Heart left ventricle (tissue), 16 donors: ENCODE measurements at regions not wholly inside any gene's neighbourhood (a gene's known extent, or its start where the extent isn't known, plus 50 kb on each side); places are given as distances from the start of the nearest gene placed in this dataset.

ENCODE experiments used
- ATAC-seq, 4 donors: fragments of 200-7000 bp; cut with Tn5 transposase; one replicate each; pipeline ENCODE4 v1.9.1; 2020 to 2022; ENCODE audit warnings: moderate library complexity in 4 of 4, mild to moderate bottlenecking in 3 of 4, moderate number of reproducible peaks in 1 of 4
- DNase-seq, 5 donors: peaks; one replicate each; pipeline ENCODE4 v3.0.0-alpha.2; 2020
- H3K27ac ChIP-seq, 12 donors: fragments of 200-600 bp; sonication (generic) in 4 of 12; one replicate each; pipeline versions ENCODE4 v1.5.0 to v1.8.0; 2016 to 2022; ENCODE audit warnings: mild to moderate bottlenecking in 2 of 12
- H3K27me3 ChIP-seq, 9 donors: fragments of 200-600 bp; sonication (generic) in 2 of 9; one replicate each; pipeline versions ENCODE4 v1.5.1 to v1.8.0; 2016 to 2022; ENCODE audit warnings: mild to moderate bottlenecking in 3 of 9
- H3K36me3 ChIP-seq, 9 donors: fragments of 200-600 bp; sonication (generic) in 2 of 9; one replicate each; pipeline versions ENCODE4 v1.5.0 to v1.8.0; 2018 to 2022; ENCODE audit warnings: mild to moderate bottlenecking in 2 of 9
- H3K4me1 ChIP-seq, 12 donors: fragments of 200-600 bp; sonication (generic) in 4 of 12; one replicate each; pipeline versions ENCODE4 v1.5.0 to v1.8.0; 2016 to 2022; ENCODE audit warnings: mild to moderate bottlenecking in 3 of 12
- H3K4me3 ChIP-seq, 12 donors: fragments of 200-600 bp; sonication (generic) in 4 of 12; one replicate each; pipeline versions ENCODE4 v1.5.0 to v1.8.0; 2017 to 2022; ENCODE audit warnings: mild to moderate bottlenecking in 9 of 12, moderate library complexity in 4 of 12
- H3K9me3 ChIP-seq, 12 donors: fragments of 200-600 bp; sonication (generic) in 4 of 12; one replicate each; pipeline versions ENCODE4 v1.5.0 to v1.8.0; 2016 to 2022; ENCODE audit warnings: mild to moderate bottlenecking in 1 of 12
- CTCF ChIP-seq, 12 donors: fragments of 200-600 bp; sonication (generic) in 4 of 12; IDR thresholded peaks; one replicate each; pipeline versions ENCODE4 v1.5.0 to v1.8.0; 2018 to 2022; ENCODE audit warnings: antibody characterized with exemption in 12 of 12, mild to moderate bottlenecking in 5 of 12
- POLR2A ChIP-seq, 2 donors: fragments of 450-650 bp; IDR thresholded peaks; one replicate each; pipeline ENCODE4 v1.6.1; 2017; ENCODE audit warnings: antibody characterized with exemption in 2 of 2, mild to moderate bottlenecking in 2 of 2, moderate library complexity in 2 of 2
- WGBS, 4 donors: extraction: QIAGEN DNeasy Blood & Tissue Kit in 2 of 4; methylation state at CpG; one replicate each; pipeline versions ENCODE4 v1.1.5 to v1.1.7; 2013 to 2018; 5-methylcytosine and 5-hydroxymethylcytosine counted together
- intact Hi-C, 10 donors: fragments of 100-400 bp; cut with DNase I; formaldehyde crosslinking; loops; one replicate each; pipeline versions ENCODE4 v1.11.1 to v1.14.2; 2022
- donor health status: ischemic (EF 13 %, LVEDD 7.1; RV severe dilation, severe dysfunction).
- donor health status: healthy with polysubstance abuse.
- donor health status: DM: no; HTN: yes; CAD: no.
- donor health status: DM: no; HTN: no; CAD: no.
- donor health status: ischemic (EF 25% LVEDD 6.9; RV normal size, moderate dysfunction).
- donor health status: ischemic (EF 25% LVEDD 5.7; RV mildly dilated, moderate dysfunction).
- donor health status: healthy.
- donor health status: DM: yes; HTN: yes; CAD: no.
- donor health status: ischemic (EF 35%, LVEDD 5.7; RV mildly dilated, moderate dysfunction).
- donor health status: nonischemic (EF 11% LVEDD 7.7; RV severe dilation, severe dysfunction).
- donor health status: DM: yes; HTN: yes; CAD: no.
- donor health status: PGD.
- donor health status: ischemic (EF 29% LVEDD 5.4; RV normal size, mild dysfunction).
- donor health status: nonischemic (EF 23%, LVEDD 6.1; RV moderate dilation, normal function).

- DNase-seq (no peak), ATAC-seq (peak in 1 of 4 donors; percentile 21)
- H3K27me3 ChIP-seq: peaks cover 0 to 2% (median 0%) of the 10 kb centered on the region in 9 donors
- peaks cover 0 to 10% (median 0%) of the 10 kb centered on the region in 12 donors for H3K4me1 ChIP-seq
- intact Hi-C loops: loop anchor here in 1 of 10 donors (10.0 kb wide), 1 partner anchor 274 kb away; no protein-coding TSS in a partner anchor
- TF ChIP-seq POLR2A (IDR thresholded peaks at IDR 0.05): no peak
- no peak for TF ChIP-seq CTCF (IDR thresholded peaks at IDR 0.05)
- no peaks in the 10 kb centered on the region for H3K9me3 ChIP-seq
- H3K36me3 ChIP-seq: no peaks in the 10 kb centered on the region
- H3K27ac ChIP-seq: no peak overlapping the region
- 88 to 94% (median 91%) methylated on average over 7 of the region's 7 CpGs for WGBS, 4 donors
- H3K4me3 ChIP-seq: no peak overlapping the region
Observed at GRCh38 chr6:1068905-1069304, 243.0 kb upstream of the FOXQ1 start.

GRCh38 chr6:1068068-1068467 lies 243.8 kb upstream of the FOXQ1 start:
- no peaks in the 10 kb centered on the region for H3K9me3 ChIP-seq
- WGBS, 4 donors: 43 to 56% (median 47%) methylated on average over 7 of the region's 7 CpGs
- TF ChIP-seq CTCF (IDR thresholded peaks at IDR 0.05) (no peak), POLR2A (IDR thresholded peaks at IDR 0.05) (no peak)
- no peak overlapping the region for H3K4me3 ChIP-seq
- peaks cover 0 to 2% (median 0%) of the 10 kb centered on the region in 9 donors for H3K27me3 ChIP-seq
- DNase-seq (no peak), ATAC-seq (no peak)
- intact Hi-C loops: loop anchor here in 1 of 10 donors (10.0 kb wide), 1 partner anchor 273 kb away; no protein-coding TSS in a partner anchor
- peaks cover 0 to 10% (median 0%) of the 10 kb centered on the region in 12 donors for H3K4me1 ChIP-seq
- H3K36me3 ChIP-seq: no peaks in the 10 kb centered on the region
- no peak overlapping the region for H3K27ac ChIP-seq

- Histone ChIP-seq H3K4me1 (peaks cover 0 to 10% (median 0%) of the 10 kb centered on the region in 12 donors), H3K36me3 (no peaks in the 10 kb centered on the region), H3K27ac (no peak overlapping the region), H3K9me3 (no peaks in the 10 kb centered on the region), H3K4me3 (no peak overlapping the region), H3K27me3 (peaks cover 0 to 2% (median 0%) of the 10 kb centered on the region in 9 donors)
- intact Hi-C loops: loop anchor here in 1 of 10 donors (10.0 kb wide), 1 partner anchor 273 kb away; no protein-coding TSS in a partner anchor
- DNase-seq (no peak), ATAC-seq (no peak)
- TF ChIP-seq POLR2A (IDR thresholded peaks at IDR 0.05) (no peak), CTCF (IDR thresholded peaks at IDR 0.05) (no peak)
- 63 to 75% (median 70%) methylated on average over 3 of the region's 3 CpGs for WGBS, 4 donors
Observed at GRCh38 chr6:1067346-1067745, 244.6 kb upstream of the FOXQ1 start.

GRCh38 chr6:1066449-1067090 lies 245.3 kb upstream of the FOXQ1 start:
- ATAC-seq (no peak), DNase-seq (no peak)
- Histone ChIP-seq H3K4me3 (no peak overlapping the region), H3K36me3 (no peaks in the 10 kb centered on the region), H3K4me1 (peaks cover 0 to 10% (median 0%) of the 10 kb centered on the region in 12 donors), H3K27me3 (peaks cover 0 to 2% (median 0%) of the 10 kb centered on the region in 9 donors), H3K27ac (no peak overlapping the region), H3K9me3 (no peaks in the 10 kb centered on the region)
- TF ChIP-seq POLR2A (IDR thresholded peaks at IDR 0.05) (no peak), CTCF (IDR thresholded peaks at IDR 0.05) (no peak)
- 82 to 92% (median 89%) methylated on average over 11 of the region's 11 CpGs for WGBS, 4 donors
- intact Hi-C loops: loop anchor here in 1 of 10 donors (10.0 kb wide), 1 partner anchor 272 kb away; no protein-coding TSS in a partner anchor
